Islet of Langerhans (tissue), 1 donor: ENCODE measurements at regions not wholly inside any gene's neighbourhood (a gene's known extent, or its start where the extent isn't known, plus 50 kb on each side); places are given as distances from the start of the nearest gene placed in this dataset.

Experiments used
- FAIRE-seq: peaks from one replicate; lab custom pipeline; 2011; peaks lifted over from hg19 to GRCh38; lab: Jason Lieb, UNC

DNA sequence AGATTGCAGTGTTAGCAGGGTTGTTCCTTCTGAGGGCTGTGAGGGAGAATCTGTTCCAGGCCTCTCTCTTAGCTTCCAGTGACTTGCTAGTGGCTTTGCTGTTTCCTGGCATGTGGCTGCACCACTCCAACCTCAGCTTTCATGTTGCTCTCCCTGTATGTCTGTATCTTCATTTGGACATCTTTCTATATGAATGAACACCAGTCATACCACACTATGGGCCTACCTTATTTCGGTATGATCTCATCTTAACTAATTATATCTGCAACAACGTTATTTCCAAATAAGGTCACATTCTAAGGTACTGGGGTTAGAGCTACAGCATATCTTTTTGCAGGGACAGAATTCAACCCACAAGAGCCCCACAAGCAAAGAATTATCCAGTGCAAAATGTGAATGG is 356.7 kb upstream of the UMPS start:
- FAIRE-seq = no peak

GRCh38 chr3:124374583-124374982 is 355.7 kb upstream of the UMPS start:
- no peak for FAIRE-seq

DNA sequence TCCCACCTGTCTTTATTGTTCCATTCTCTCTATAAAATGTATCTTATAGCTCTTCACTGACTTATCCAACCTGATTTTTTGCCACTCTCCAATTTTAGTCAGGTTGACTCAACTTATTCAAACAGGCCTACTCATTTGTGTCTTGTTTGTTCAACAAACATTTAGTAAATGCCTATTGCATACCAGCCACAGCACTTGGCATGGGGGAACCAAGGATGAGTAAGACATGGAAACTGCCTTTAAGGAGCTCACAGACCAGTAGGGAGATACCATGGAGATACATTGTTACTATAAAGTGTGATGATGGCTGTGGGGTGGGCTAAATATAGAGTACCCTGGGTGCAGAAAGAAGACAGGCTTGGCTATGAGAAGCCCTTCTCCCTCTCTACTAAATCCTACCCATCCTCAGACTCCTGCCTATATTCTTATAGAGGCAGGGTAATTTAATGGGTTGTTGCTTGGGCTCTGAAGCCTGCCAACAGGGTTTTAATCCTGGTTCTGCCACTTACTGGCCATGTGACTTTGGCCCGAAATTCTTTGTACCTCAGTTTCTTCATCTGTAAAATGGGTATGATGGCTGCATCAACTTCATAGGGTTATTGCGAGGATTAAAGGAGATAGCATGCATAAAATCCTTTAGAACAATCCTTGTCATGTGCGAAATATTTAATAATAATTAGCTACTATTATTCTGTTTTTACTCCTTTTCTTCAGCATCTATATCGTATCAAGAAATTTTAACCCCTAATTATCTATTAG is 348.5 kb upstream of the UMPS start:
- no peak for FAIRE-seq

DNA sequence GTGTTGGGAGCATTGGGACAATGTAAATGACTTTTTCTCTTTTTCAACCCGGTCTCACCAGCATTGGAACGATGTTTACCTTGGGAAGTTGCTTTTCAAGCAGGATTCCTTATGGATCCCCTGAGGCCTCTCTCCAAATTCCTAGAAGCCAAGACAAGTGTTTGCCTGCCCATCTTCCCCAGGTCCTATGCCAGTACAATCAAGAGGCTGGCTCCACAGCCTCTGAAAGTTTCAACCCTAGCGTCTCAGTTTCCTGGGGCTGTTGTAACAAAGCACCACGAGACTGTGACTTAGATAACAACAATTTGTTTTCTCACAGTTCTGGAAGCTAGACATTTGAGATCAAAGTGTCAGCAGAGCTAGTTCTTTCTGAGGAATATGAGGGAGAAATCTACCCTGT is 347.2 kb upstream of the UMPS start:
- no peak for FAIRE-seq

GRCh38 chr3:124383846-124384466 is 346.3 kb upstream of the UMPS start:
- no peak for FAIRE-seq

DNA sequence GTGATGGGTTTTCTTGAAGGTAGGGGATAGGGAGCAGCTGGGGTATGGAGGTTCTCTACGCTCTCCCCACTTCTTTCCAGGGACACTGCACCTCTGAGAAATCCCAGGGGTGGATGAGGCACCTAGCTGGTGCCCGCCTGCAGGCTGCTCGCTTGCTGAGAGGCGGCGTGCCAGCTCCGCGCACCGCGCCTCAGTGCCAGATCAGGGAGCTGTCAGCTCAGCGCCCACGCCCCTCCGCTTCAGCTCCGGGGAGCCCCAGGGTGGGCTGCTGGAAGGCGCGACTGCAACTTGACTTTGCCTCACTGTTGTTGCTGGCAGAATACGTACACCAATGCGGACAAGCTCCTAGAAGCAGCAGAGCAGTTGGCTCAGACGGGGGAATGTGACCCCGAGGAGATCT is 345.7 kb upstream of the UMPS start:
- no peak for FAIRE-seq

DNA sequence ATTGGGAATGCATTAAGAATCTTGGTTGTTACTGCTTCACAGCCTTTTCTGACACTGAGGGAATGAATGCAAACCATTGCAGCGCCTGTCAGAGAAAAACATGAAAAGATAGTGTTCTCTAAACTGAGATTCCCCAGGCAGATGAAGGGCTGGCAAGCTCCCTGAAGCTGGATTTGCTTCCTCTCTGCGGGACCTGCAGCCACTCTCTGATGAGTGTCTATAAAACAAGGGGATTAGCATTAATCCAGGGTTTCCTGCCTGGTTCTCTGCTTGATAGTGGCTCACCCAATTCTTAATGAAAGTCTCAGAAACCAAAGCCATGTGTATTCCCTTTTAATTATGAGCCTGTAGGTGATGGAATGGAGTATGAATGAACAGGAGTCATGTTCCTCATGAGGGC is 344.3 kb upstream of the UMPS start:
- no peak for FAIRE-seq

DNA sequence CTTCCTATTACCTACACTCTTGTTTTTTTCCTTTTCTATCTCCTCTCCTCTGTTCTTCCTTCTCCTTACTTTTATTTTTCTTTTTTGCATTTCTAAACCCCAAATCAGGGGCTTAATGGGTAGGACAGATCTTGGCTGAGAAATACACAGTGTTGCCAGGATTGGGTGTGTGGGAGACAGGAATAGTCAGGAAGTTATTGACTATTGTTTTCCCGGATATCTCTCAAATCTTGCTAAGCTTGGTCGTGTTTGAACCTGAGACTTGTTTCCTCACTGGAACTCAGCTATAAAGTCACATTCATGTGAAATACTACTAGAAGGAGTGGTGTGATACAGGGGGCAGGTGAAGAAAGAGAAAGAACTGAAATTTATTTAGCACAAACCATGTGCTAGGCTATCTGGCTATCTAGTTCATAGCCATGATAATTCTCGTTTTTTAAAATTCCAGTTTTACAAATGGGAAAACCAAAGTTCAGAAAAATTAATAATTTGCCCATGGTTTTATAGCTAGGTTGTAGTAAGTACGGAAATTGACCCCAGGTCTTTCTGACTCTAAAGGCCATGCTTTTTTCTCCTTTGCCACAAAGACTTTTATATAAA is 343.2 kb upstream of the UMPS start:
- FAIRE-seq = no peak

DNA sequence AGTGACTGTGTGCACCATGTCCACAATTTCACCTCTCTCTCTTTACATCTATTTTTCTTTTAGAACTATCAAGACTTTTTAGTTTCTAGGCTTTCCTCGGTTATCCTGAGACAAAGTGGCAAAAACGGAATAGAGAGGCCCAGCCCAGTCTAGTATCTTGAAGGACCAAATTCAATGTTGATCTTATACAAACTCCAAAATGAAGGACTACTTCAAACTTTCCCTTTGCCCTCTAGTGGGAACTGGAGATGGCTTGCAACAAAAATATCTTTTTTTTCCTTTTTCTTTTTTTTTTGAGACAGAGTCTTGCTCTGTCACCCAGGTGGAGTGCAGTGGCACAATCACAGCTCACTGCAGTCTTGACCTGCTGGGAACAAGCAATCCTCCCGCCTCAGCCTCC is 338.5 kb upstream of the UMPS start:
- FAIRE-seq = no peak

- no peak for FAIRE-seq
Measured at GRCh38 chr3:124393340-124393739, 336.9 kb upstream of the UMPS start.

GRCh38 chr3:124395162-124395561 is 335.1 kb upstream of the UMPS start:
- no peak for FAIRE-seq

DNA sequence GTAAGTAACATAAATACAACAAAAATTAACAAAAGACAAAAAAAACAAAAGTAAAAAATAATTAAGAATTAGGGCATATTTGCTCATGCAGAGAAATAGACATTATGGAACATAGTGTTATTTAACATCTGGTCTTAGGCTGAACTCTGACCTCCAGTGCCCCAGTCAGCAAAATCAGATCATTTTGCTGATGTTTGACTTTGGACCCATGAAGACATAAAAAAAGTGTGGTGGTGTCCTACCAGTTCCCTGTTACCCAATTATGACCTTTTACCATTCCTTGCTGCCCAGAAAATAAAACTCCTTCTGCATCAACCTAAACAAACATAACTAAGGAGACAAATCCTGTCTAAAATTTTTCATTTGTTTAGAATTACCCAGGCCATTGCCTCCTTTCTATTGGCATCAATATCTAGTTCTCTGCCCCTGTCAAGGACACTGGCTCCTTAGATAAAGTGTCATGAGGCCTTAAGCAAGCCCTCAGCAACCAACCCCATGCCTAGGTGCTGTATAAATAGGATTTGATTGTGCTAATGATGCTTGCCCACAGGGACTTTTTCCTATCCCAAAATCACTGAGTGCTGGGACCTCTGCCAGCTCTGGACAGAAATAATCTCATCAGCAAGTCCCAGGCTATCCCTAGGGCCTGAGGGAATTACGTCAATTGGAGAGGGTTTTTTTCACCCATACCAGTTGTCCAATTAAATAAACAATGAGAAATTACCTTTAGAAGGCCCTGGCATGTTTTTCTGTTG is 334.5 kb upstream of the UMPS start:
- FAIRE-seq = no peak

GRCh38 chr3:124396339-124396950 is 333.8 kb upstream of the UMPS start:
- FAIRE-seq = no peak

- no peak for FAIRE-seq
Measured at GRCh38 chr3:124397088-124397487, 333.2 kb upstream of the UMPS start.

DNA sequence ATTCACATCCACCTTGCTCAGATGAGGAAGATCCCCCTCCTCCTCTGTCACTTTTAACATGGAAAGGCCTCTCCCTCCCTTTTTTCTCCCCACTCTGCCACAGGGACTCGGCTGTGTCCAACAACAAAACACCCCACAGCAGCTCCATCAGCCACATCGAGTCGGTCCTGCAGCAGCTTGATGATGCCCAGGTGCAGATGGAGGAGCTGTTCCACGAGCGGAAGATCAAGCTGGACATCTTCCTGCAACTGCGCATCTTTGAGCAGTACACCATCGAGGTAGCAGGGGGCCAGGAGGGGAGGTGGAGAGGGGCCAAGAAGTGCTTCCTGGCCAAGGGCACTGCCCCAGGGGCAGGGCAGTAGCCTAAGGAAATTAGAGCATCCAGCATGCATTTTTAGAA is 331.7 kb upstream of the UMPS start:
- no peak for FAIRE-seq

DNA sequence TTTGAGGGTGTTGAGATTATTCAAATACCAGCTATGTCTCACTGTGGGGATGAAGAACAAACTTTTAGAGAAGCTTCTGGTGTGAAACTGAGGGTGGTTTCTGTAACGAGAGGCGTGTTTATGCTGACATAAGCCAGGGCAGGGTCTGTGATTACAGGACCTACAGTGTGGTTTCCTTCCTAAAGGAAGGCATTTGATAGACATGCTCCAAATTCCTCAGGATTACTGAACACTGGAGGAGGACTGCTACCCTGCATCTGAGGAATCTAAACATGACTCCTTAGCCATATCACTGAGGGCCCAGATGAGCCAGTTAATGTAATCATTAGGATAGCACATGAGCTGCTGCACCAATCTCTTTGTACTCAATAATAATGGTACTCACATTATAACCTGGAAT is 328.4 kb upstream of the UMPS start:
- no peak for FAIRE-seq

- no peak for FAIRE-seq
Measured at GRCh38 chr3:124402791-124403190, 327.5 kb upstream of the UMPS start.

GRCh38 chr3:124404621-124405020 is 325.6 kb upstream of the UMPS start:
- FAIRE-seq = no peak

DNA sequence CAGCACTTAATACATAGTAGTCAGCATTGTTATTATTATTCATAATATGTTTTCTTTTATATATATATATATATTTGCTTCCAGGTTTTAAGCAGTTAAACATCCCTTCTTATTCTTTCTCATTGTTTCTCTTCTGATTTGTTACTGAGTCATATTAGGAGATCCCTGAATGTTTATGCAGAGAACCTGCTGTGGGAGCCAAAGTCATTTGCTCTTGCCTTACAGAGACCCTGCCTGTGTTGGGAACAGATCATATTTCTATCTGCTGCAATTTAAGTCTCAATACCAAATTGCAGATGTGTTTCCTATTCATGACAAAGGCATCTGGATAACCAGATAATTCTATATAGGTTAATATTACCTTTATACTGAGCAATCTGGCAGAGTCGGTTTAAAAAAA is 323.0 kb upstream of the UMPS start:
- no peak for FAIRE-seq

- no peak for FAIRE-seq
Measured at GRCh38 chr3:124409650-124410275, 320.5 kb upstream of the UMPS start.

DNA sequence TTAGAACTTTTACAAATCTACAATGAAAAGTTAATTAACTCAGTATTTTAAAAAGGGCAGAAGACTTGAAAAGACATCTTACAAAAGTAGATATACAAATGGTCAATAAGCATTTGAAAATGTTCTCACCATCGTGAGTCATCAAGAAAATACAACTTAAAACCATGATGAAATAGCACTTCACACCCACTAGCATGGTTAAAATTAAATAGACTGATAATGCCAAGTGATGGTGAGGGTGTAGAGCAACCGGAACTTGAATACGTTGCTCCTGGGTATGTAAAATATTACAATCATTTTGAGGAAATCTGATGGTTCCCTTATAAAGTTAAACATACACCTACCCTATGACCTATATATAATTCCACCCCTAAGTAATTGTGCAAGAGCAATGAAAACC is 319.8 kb upstream of the UMPS start:
- FAIRE-seq = no peak

- no peak for FAIRE-seq
Measured at GRCh38 chr3:124411728-124412127, 318.5 kb upstream of the UMPS start.
